Panc1 (cell line): ENCODE measurements at regions not wholly inside any gene's neighbourhood (a gene's known extent, or its start where the extent isn't known, plus 50 kb on each side); places are given as distances from the start of the nearest gene placed in this dataset.
"Not testable (repeated sequence)": the region's sequence is repeated elsewhere in the genome, so short reads cannot be mapped to it uniquely, and the experiment has no call there.

ENCODE experiments used
- ATAC-seq: fragments of 200-7000 bp; cut with Tn5 transposase; 2 replicates; pipeline ENCODE4 v1.9.1; 2020; ENCODE audit warnings: mild to moderate bottlenecking, moderate library complexity
- BruUV-seq: library from RNA; stranded (reverse); fragments of 400-500 nt; replicated peaks from 2 replicates; lab custom pipeline; 2021; lab: Mats Ljungman, UMichigan
- CTCF ChIA-PET: fragments of 300-600 bp; sonication (Branson Sonifier 250); formaldehyde crosslinking; loops from one replicate; lab custom pipeline; 2022; ENCODE audit warnings: antibody characterized with exemption; lab: Charles Lee
- POLR2A ChIA-PET: fragments of 300-600 bp; sonication (Branson Sonifier 250); formaldehyde crosslinking; loops from one replicate; lab custom pipeline; 2022; ENCODE audit warnings: antibody characterized with exemption; lab: Charles Lee
- DNase-seq: peaks from one replicate; pipeline ENCODE4 v3.0.0-alpha.2; 2010; ENCODE audit warnings: low read depth, low spot score
- H3K27ac ChIP-seq: 2 replicates; pipeline ENCODE4 v1.5.1; 2011; ENCODE audit warnings: mild to moderate bottlenecking, low read length, inconsistent platforms
- H3K27me3 ChIP-seq: fragments of 200-500 bp; sonication (Bioruptor generic); 2 replicates; pipeline ENCODE4 v1.6.0; 2014; ENCODE audit warnings: low read length, inconsistent platforms; ENCODE audit not compliant: control insufficient read depth, insufficient read depth
- H3K36me3 ChIP-seq: fragments of 200-500 bp; sonication (Bioruptor generic); 2 replicates; pipeline ENCODE4 v1.5.1; 2014; ENCODE audit warnings: inconsistent platforms, mild to moderate bottlenecking, low read length, moderate library complexity; ENCODE audit not compliant: control insufficient read depth, insufficient read depth
- H3K4me1 ChIP-seq: 2 replicates; pipeline ENCODE4 v1.5.1; 2011; ENCODE audit warnings: inconsistent platforms, mild to moderate bottlenecking, low read length, moderate library complexity; ENCODE audit not compliant: control insufficient read depth, insufficient read depth
- H3K4me3 ChIP-seq, 2 experiments: 2 replicates each; pipeline ENCODE4 v1.5.1; 2011 to 2012; ENCODE audit warnings: low read depth in 2 of 2, low read length in 2 of 2, mild to moderate bottlenecking in 2 of 2, inconsistent platforms in 1 of 2, moderate library complexity in 1 of 2
- H3K9me3 ChIP-seq: fragments of 200-500 bp; sonication (Bioruptor generic); 2 replicates; pipeline ENCODE4 v1.5.1; 2014; ENCODE audit warnings: low read depth, mild to moderate bottlenecking, inconsistent platforms, low read length, moderate library complexity; ENCODE audit not compliant: control insufficient read depth, insufficient read depth
- POLR2AphosphoS5 ChIP-seq: IDR thresholded peaks from 2 replicates; pipeline ENCODE4 v1.6.1; 2012; ENCODE audit warnings: mild to moderate bottlenecking, low read depth, low read length, moderate library complexity
- REST ChIP-seq, 2 experiments: IDR thresholded peaks; 2 replicates each; pipeline ENCODE4 v1.6.1; 2011 to 2012; ENCODE audit warnings: low read depth in 2 of 2, control low read depth in 1 of 2, low read length in 1 of 2, mild to moderate bottlenecking in 1 of 2, moderate library complexity in 1 of 2; ENCODE audit not compliant: insufficient read depth in 1 of 2
- SIN3A ChIP-seq: IDR thresholded peaks from 2 replicates; pipeline ENCODE4 v1.6.1; 2012; ENCODE audit warnings: low read depth, mild to moderate bottlenecking, low read length, moderate library complexity, borderline replicate concordance; ENCODE audit not compliant: insufficient read depth
- TCF7L2 ChIP-seq: IDR thresholded peaks from 2 replicates; pipeline ENCODE4 v1.6.1; 2011; ENCODE audit warnings: mild to moderate bottlenecking, low read depth, low read length, inconsistent platforms
- in situ Hi-C: cut with HindIII; loops from 2 replicates; pipeline ENCODE4 v1.10.0; 2016; ENCODE audit warnings: low sequenced_read_pairs, low pct_unique_long_range_greater_than_20kb
- intact Hi-C: fragments of 100-400 bp; cut with micrococcal nuclease; formaldehyde crosslinking; loops from one replicate; pipeline ENCODE4 v1.10.0; 2022; ENCODE audit not compliant: unreplicated experiment
- TF ChIP-seq, protein P1 (sequence below): fragments of 450-650 bp; IDR thresholded peaks from 2 replicates; pipeline ENCODE4 v1.5.1; 2017; ENCODE audit warnings: mild to moderate bottlenecking

DNA sequence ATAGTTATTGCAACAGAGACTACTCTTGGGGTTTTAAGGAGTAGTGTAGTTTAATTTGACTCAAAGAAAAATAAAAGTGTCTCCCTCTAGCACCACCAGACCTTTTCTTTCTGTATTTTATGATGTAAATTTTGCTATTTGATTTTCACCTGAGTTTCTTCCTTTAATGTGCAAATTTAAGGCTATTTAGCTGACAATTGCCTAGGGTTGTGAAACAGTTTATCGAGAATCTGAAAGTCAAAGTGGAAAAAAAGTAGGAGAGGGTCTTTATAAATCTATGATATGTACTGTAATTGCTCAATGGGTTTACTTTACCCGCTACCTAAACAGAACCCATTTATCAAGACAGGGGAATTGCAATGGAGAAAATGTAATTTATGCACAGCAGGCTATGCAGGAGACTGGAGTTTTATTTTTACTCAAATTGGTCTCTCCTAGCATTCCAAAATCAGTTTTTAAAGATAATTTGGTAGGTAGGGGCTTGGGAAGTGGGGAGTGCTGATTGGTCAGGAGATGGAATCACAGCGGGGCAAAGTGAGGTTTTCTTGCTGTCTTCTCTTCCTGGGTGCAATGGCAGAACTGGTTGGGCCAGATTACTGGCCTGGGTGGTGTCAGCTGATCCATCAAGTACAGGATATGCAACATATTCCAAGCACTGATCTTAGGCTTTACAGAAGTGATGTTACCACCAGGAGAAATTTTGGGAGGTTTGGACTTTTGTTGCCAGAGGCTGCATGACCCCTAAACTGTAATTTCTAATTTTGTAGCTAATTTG, 228.6 kb upstream of the TACR3 start:
- TF ChIP-seq, protein P1, sequence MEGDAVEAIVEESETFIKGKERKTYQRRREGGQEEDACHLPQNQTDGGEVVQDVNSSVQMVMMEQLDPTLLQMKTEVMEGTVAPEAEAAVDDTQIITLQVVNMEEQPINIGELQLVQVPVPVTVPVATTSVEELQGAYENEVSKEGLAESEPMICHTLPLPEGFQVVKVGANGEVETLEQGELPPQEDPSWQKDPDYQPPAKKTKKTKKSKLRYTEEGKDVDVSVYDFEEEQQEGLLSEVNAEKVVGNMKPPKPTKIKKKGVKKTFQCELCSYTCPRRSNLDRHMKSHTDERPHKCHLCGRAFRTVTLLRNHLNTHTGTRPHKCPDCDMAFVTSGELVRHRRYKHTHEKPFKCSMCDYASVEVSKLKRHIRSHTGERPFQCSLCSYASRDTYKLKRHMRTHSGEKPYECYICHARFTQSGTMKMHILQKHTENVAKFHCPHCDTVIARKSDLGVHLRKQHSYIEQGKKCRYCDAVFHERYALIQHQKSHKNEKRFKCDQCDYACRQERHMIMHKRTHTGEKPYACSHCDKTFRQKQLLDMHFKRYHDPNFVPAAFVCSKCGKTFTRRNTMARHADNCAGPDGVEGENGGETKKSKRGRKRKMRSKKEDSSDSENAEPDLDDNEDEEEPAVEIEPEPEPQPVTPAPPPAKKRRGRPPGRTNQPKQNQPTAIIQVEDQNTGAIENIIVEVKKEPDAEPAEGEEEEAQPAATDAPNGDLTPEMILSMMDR, result no peak
- TF ChIP-seq TCF7L2, result no peak
- no peak for DNase-seq
- ATAC-seq, result no peak
- no TSS peak for BruUV-seq
- ChIA-PET POLR2A (no interaction called here), CTCF (no interaction called here)
- Histone ChIP-seq H3K4me1 (no peaks in the 10 kb centered on the region), H3K27me3 (no peaks in the 10 kb centered on the region), H3K9me3 (no peaks in the 10 kb centered on the region; the same call in 1 of the 2 replicates), H3K4me3 (no peak overlapping the region), H3K36me3 (no peaks in the 10 kb centered on the region), H3K27ac (no peak overlapping the region)
- intact Hi-C loops, result no loop called here
- in situ Hi-C loops, result no loop called here

- ATAC-seq (no peak), DNase-seq (no peak)
- ChIA-PET CTCF (no interaction called here), POLR2A (interaction anchor here (0.5 kb wide), 1 partner anchor 794 kb away, joined by 3 read pairs; no protein-coding TSS in a partner anchor)
- no peak overlapping the region for H3K27ac ChIP-seq
- no TSS peak for BruUV-seq
- H3K4me3 ChIP-seq, result no peak overlapping the region
- intact Hi-C loops (no loop called here), in situ Hi-C loops (no loop called here)
- H3K4me1 ChIP-seq, result no peaks in the 10 kb centered on the region
- H3K27me3 ChIP-seq, result no peaks in the 10 kb centered on the region
- TF ChIP-seq POLR2AphosphoS5, result no peak
- TF ChIP-seq REST (IDR thresholded peaks at IDR 0.05; ENCODE audit: insufficient read depth in 1 of 2, low read depth in 2 of 2, low read length in 1 of 2), result no peak
- TF ChIP-seq, protein P1, result no peak
- TF ChIP-seq TCF7L2, result no peak
- no peak for TF ChIP-seq SIN3A
- no peaks in the 10 kb centered on the region for H3K36me3 ChIP-seq
- H3K9me3 ChIP-seq, result no peaks in the 10 kb centered on the region; the same call in 1 of the 2 replicates
These were observed 227.8 kb upstream of the TACR3 start for GRCh38 chr4:103947617-103948016.

DNA sequence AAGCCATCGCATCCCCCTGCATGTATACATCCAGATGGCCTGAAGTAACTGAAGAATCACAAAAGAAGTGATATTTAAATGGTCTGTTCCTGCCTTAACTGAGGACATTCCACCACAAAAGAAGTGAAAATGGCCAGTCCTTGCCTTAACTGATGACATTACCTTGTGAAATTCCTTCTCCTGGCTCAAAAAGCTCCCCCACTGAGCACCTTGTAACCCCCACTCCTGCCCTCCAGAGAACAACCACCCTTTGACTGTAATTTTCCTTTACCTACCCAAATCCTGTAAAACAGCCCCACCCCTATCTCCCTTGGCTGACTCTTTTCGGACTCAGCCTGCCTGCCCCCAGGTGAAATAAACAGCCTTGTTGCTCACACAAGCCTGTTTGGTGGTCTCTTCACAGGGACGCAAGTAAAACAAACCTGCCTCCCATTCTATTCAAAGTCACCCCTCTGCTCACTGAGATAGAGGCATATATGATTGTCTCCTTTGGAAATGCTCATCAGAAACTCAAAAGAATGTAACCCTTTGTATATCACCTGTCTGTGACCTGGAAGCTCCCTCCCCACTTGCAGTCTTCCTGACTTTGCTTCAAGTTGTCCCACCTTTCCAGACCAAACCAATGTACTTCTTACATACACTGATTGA, 227.0 kb upstream of the TACR3 start:
- ATAC-seq, BruUV-seq, H3K36me3 ChIP-seq, H3K27ac ChIP-seq, intact Hi-C loops, in situ Hi-C loops, H3K4me3 ChIP-seq, H3K9me3 ChIP-seq, H3K4me1 ChIP-seq, CTCF ChIA-PET, H3K27me3 ChIP-seq, POLR2A ChIA-PET, DNase-seq: not testable (repeated sequence)
